Omental fat pad (tissue), 3 donors: ENCODE measurements at regions not wholly inside any gene's neighbourhood (a gene's known extent, or its start where the extent isn't known, plus 50 kb on each side); places are given as distances from the start of the nearest gene placed in this dataset.
"Not testable (repeated sequence)": the region's sequence is repeated elsewhere in the genome, so short reads cannot be mapped to it uniquely, and the experiment has no call there.

Source experiments
- ATAC-seq: fragments of 150-250 bp; one replicate; pipeline ENCODE4 v1.9.1; 2016; ENCODE audit warnings: mild to moderate bottlenecking, moderate library complexity; ENCODE audit not compliant: low FRiP score
- DNase-seq: peaks from one replicate; pipeline ENCODE4 v3.0.0-alpha.2; 2019; ENCODE audit warnings: low spot score
- CTCF ChIP-seq, 3 donors: fragments of 450-650 bp; IDR thresholded peaks; one replicate each; pipeline ENCODE4 v1.5.1; 2016 to 2017; ENCODE audit warnings: antibody characterized with exemption in 3 of 3, mild to moderate bottlenecking in 3 of 3, moderate library complexity in 2 of 3

- TF ChIP-seq CTCF (IDR thresholded peaks at IDR 0.05): no peak
- DNase-seq (no peak), ATAC-seq (no peak)
These were observed 248.5 kb downstream of the RAP2B start for GRCh38 chr3:153410517-153410916.

GRCh38 chr3:153414982-153415381 is 253.0 kb downstream of the RAP2B start:
- DNase-seq (no peak), ATAC-seq (no peak)
- no peak for TF ChIP-seq CTCF (IDR thresholded peaks at IDR 0.05)

- no peak for ATAC-seq
- TF ChIP-seq CTCF (IDR thresholded peaks at IDR 0.05): no peak
- no peak for DNase-seq
These were observed 260.3 kb downstream of the RAP2B start for GRCh38 chr3:153422314-153422713.

- ATAC-seq, DNase-seq: not testable (repeated sequence)
These were observed 261.8 kb downstream of the RAP2B start for GRCh38 chr3:153423820-153424219.

GRCh38 chr3:153426344-153426743 is 264.3 kb downstream of the RAP2B start:
- no peak for TF ChIP-seq CTCF (IDR thresholded peaks at IDR 0.05)
- DNase-seq (no peak), ATAC-seq (no peak)

- no peak for ATAC-seq
- no peak for TF ChIP-seq CTCF (IDR thresholded peaks at IDR 0.05)
- DNase-seq: no peak
These were observed 264.8 kb downstream of the RAP2B start for GRCh38 chr3:153426803-153427202.

- TF ChIP-seq CTCF (IDR thresholded peaks at IDR 0.05): no peak
- DNase-seq (no peak), ATAC-seq (no peak)
These were observed 267.8 kb downstream of the RAP2B start for GRCh38 chr3:153429821-153430220.

GRCh38 chr3:153431076-153431475 is 269.1 kb downstream of the RAP2B start:
- ATAC-seq: no peak

More at GRCh38 chr3:153431076-153431475, 269.1 kb downstream of the RAP2B start:
- no peak for DNase-seq
- TF ChIP-seq CTCF (IDR thresholded peaks at IDR 0.05): no peak
